GM23338 (cell line): ENCODE measurements at regions not wholly inside any gene's neighbourhood (a gene's known extent, or its start where the extent isn't known, plus 50 kb on each side); places are given as distances from the start of the nearest gene placed in this dataset.

Experiments
- CTCF ChIP-seq, 2 experiments: fragments of 200-600 bp in 1 of 2; sonication (generic) in 1 of 2; conservative IDR thresholded peaks; 2 replicates each; pipeline versions ENCODE4 v1.5.1 to v1.6.1; 2016 to 2017; ENCODE audit warnings: antibody characterized with exemption in 2 of 2, low read depth in 2 of 2, mild to moderate bottlenecking in 2 of 2, moderate library complexity in 1 of 2
- ETS1 ChIP-seq: IDR thresholded peaks from 2 replicates; pipeline ENCODE4 v1.6.1; 2016; ENCODE audit warnings: antibody characterized with exemption
- EZH2 ChIP-seq: fragments of 200-600 bp; sonication (generic); IDR thresholded peaks from one replicate; pipeline ENCODE4 v1.8.0; 2017; ENCODE audit warnings: antibody characterized with exemption, mild to moderate bottlenecking, low read depth; ENCODE audit not compliant: unreplicated experiment
- POLR2AphosphoS5 ChIP-seq: IDR thresholded peaks from 2 replicates; pipeline ENCODE4 v1.6.1; 2016; ENCODE audit warnings: antibody characterized with exemption, low read depth
- TF ChIP-seq, protein P1 (sequence below): IDR thresholded peaks from one replicate; pipeline ENCODE4 v1.6.1; 2018; ENCODE audit warnings: antibody characterized with exemption; ENCODE audit not compliant: unreplicated experiment

DNA sequence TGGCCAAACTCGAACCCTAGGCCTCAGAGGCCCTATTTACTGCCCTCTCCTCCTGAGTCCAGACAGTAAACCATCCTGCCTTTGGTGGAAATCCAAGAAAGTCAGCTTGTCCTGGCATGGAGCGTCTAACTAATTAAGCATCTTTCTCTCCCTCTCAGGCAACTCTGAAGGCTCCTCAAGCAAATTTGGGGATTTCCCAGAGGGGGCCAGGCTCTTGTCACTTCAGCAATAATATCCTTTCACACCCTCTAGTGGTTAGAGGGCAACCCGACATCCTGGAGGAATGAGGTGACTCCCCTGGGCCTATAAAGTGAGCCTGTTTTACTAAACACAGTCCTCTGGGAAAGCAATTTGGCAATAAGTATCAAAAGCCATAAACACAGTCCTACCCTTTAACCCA, 60.4 kb downstream of the NOG start:
- TF ChIP-seq, protein P1, sequence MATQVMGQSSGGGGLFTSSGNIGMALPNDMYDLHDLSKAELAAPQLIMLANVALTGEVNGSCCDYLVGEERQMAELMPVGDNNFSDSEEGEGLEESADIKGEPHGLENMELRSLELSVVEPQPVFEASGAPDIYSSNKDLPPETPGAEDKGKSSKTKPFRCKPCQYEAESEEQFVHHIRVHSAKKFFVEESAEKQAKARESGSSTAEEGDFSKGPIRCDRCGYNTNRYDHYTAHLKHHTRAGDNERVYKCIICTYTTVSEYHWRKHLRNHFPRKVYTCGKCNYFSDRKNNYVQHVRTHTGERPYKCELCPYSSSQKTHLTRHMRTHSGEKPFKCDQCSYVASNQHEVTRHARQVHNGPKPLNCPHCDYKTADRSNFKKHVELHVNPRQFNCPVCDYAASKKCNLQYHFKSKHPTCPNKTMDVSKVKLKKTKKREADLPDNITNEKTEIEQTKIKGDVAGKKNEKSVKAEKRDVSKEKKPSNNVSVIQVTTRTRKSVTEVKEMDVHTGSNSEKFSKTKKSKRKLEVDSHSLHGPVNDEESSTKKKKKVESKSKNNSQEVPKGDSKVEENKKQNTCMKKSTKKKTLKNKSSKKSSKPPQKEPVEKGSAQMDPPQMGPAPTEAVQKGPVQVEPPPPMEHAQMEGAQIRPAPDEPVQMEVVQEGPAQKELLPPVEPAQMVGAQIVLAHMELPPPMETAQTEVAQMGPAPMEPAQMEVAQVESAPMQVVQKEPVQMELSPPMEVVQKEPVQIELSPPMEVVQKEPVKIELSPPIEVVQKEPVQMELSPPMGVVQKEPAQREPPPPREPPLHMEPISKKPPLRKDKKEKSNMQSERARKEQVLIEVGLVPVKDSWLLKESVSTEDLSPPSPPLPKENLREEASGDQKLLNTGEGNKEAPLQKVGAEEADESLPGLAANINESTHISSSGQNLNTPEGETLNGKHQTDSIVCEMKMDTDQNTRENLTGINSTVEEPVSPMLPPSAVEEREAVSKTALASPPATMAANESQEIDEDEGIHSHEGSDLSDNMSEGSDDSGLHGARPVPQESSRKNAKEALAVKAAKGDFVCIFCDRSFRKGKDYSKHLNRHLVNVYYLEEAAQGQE = no peak
- TF ChIP-seq POLR2AphosphoS5 (no peak), CTCF (conservative IDR thresholded peaks at IDR 0.05; ENCODE audit: low read depth in 2 of 2) (peak; percentile 73 to 82), ETS1 (no peak), EZH2 (no peak)
